ENCODE measurements at regions not wholly inside any gene's neighbourhood (a gene's known extent, or its start where the extent isn't known, plus 50 kb on each side); places are given as distances from the start of the nearest gene placed in this dataset.

DNA sequence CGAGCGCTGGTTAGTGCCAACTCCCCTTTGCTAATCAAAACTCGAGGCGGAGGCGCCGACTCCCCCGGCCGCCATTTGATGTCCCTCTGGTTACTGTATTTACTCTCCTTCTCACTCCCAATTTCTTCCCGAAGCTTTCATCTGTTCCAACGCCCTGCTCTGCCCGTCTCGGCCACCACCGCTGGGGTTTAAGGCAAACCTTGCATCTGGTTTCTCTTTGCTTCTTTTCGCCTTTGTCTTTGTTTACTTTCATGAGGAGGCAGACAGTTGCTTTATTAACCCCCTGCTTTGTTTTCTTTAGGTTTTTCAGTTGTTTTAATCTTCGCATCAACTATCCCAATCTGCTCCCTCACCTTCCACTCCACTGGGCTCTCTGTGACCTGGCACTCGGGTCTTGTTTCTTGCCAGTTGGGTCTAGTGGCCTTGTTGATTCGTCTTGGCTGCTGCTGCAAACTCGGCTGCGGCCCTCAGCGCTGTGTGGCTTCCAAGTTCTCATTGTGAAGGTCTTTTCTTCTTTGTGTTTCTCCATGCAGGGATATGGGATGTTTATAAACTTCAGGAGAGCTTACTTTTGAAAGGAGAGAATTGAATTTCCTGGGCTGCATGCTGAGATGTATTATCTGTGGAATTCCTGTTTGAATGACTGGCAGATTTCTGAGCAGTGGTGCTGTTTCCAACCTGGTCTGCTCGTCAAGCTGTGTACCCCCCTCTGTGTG lies 155.1 kb downstream of the CDC5L start:
- peaks cover 18% of the 10 kb centered on the region for H3K4me1 Mint-ChIP-seq (ENCODE audit: low read depth)
- no peaks in the 10 kb centered on the region for H3K36me3 Mint-ChIP-seq (ENCODE audit: low read depth)
- no peak overlapping the region for H3K4me3 Mint-ChIP-seq (ENCODE audit: unreplicated experiment)
- TF ChIP-seq, protein P1, sequence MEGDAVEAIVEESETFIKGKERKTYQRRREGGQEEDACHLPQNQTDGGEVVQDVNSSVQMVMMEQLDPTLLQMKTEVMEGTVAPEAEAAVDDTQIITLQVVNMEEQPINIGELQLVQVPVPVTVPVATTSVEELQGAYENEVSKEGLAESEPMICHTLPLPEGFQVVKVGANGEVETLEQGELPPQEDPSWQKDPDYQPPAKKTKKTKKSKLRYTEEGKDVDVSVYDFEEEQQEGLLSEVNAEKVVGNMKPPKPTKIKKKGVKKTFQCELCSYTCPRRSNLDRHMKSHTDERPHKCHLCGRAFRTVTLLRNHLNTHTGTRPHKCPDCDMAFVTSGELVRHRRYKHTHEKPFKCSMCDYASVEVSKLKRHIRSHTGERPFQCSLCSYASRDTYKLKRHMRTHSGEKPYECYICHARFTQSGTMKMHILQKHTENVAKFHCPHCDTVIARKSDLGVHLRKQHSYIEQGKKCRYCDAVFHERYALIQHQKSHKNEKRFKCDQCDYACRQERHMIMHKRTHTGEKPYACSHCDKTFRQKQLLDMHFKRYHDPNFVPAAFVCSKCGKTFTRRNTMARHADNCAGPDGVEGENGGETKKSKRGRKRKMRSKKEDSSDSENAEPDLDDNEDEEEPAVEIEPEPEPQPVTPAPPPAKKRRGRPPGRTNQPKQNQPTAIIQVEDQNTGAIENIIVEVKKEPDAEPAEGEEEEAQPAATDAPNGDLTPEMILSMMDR (IDR thresholded peaks at IDR 0.05), result no peak
- H3K27ac Mint-ChIP-seq (ENCODE audit: unreplicated experiment), result no peak overlapping the region
- no peak for DNase-seq (ENCODE audit: low spot score)
- no peaks in the 10 kb centered on the region for H3K27me3 Mint-ChIP-seq (ENCODE audit: low read depth)
- peaks cover 2% of the 10 kb centered on the region for H3K9me3 Mint-ChIP-seq (ENCODE audit: low read depth)

DNA sequence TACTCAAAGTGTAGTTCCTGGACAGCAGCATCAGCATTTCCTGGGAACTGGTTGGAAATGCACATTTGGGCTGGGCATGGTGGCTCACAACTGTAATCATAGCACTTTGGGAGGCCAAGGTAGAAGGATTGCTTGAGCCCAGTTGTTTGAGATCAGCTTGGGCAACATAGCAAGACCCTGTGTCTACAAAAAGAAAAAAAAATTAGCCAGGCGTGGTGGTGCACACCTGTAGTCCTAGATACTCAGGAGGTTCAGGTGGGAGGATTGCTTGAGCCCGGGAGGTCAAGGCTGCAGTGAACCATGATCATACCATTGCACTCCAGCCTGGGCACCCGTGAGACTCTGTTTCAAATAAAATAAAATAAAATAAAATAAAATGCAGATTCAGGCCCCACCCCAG lies 156.2 kb downstream of the CDC5L start:
- TF ChIP-seq, protein P1 (IDR thresholded peaks at IDR 0.05), result no peak
- Mint-ChIP-seq H3K4me1 (ENCODE audit: low read depth) (peaks cover 18% of the 10 kb centered on the region), H3K27me3 (ENCODE audit: low read depth) (no peaks in the 10 kb centered on the region), H3K36me3 (ENCODE audit: low read depth) (no peaks in the 10 kb centered on the region), H3K27ac (ENCODE audit: unreplicated experiment) (no peak overlapping the region), H3K4me3 (ENCODE audit: unreplicated experiment) (no peak overlapping the region), H3K9me3 (ENCODE audit: low read depth) (peaks cover 2% of the 10 kb centered on the region)
- DNase-seq (ENCODE audit: low spot score), result no peak

DNA sequence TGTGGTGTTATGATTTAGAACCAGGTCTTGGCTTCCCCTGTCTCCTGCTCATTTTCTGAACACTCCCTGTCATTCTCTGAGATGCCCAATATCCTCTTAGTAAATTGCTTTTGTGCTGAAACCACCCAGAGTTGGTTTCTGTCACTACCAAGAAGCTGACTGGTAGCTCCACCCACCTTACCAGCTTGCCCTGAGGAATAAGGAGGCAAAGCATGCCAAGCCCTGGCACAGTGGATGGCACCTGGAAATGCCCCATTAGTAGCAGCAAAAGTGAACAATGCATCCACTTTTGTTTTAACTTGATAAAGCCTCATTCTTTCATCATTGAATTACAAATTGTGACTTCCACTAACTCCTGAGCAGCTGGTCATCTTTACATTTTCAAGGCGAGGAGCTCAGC lies 157.7 kb downstream of the CDC5L start:
- H3K36me3 Mint-ChIP-seq (ENCODE audit: low read depth), result no peaks in the 10 kb centered on the region

DNA sequence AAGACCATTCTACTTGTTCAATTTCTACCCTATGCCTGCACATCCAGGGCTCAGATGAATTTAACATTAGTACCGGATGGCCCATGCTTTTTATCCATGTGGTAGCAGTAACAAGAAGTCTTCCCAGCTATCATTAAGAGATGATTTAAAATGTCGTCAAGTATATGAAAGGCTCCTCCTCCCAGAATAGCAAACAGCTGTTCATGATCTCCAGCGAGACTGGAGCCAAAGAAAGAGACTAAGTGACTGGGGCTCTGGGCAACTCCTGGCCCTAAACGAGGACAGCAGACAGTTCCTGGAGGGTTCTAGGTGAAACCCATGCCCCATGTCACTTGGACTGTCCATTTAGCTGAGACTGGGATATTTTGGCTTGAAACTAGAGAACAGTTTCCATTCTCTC lies 160.8 kb downstream of the CDC5L start:
- peaks cover 2% of the 10 kb centered on the region for H3K9me3 Mint-ChIP-seq (ENCODE audit: low read depth)
- no peaks in the 10 kb centered on the region for H3K36me3 Mint-ChIP-seq (ENCODE audit: low read depth)
- DNase-seq (ENCODE audit: low spot score), result no peak
- H3K27ac Mint-ChIP-seq (ENCODE audit: unreplicated experiment), result no peak overlapping the region
- no peaks in the 10 kb centered on the region for H3K4me1 Mint-ChIP-seq (ENCODE audit: low read depth)
- peaks cover 8% of the 10 kb centered on the region for H3K27me3 Mint-ChIP-seq (ENCODE audit: low read depth)
- no peak overlapping the region for H3K4me3 Mint-ChIP-seq (ENCODE audit: unreplicated experiment)
- TF ChIP-seq, protein P1 (IDR thresholded peaks at IDR 0.05), result no peak

More for the DNA sequence above, 157.7 kb downstream of the CDC5L start:
- TF ChIP-seq, protein P1 (IDR thresholded peaks at IDR 0.05), result no peak
- no peak for DNase-seq (ENCODE audit: low spot score)
- Mint-ChIP-seq H3K27me3 (ENCODE audit: low read depth) (no peaks in the 10 kb centered on the region), H3K9me3 (ENCODE audit: low read depth) (peaks cover 2% of the 10 kb centered on the region), H3K27ac (ENCODE audit: unreplicated experiment) (no peak overlapping the region), H3K4me1 (ENCODE audit: low read depth) (peaks cover 18% of the 10 kb centered on the region), H3K4me3 (ENCODE audit: unreplicated experiment) (no peak overlapping the region)

DNA sequence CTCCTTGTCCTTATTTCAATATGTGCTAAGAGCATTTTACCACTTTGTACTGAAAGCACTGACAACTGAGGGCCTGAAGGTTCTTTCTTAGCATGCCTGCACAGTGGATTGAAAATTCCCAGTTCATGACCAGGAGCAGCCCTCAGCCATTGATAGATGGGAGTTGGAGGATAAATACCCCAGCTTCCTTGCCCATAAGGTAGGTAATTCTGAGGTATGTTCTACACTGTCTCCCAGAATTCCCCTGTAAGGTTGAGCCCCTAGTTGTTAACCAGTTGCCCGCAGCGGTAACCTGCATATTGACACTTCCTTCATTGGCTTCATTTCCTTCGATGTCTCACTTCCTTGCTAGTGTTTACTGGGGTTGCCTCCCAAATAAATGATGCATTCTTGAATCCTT lies 162.0 kb downstream of the CDC5L start:
- H3K4me1 Mint-ChIP-seq (ENCODE audit: low read depth), result no peaks in the 10 kb centered on the region
- TF ChIP-seq, protein P1 (IDR thresholded peaks at IDR 0.05), result no peak
- peaks cover 2% of the 10 kb centered on the region for H3K9me3 Mint-ChIP-seq (ENCODE audit: low read depth)
- no peak overlapping the region for H3K27ac Mint-ChIP-seq (ENCODE audit: unreplicated experiment)
- H3K4me3 Mint-ChIP-seq (ENCODE audit: unreplicated experiment), result no peak overlapping the region
- H3K36me3 Mint-ChIP-seq (ENCODE audit: low read depth), result no peaks in the 10 kb centered on the region
- peaks cover 8% of the 10 kb centered on the region for H3K27me3 Mint-ChIP-seq (ENCODE audit: low read depth)
- no peak for DNase-seq (ENCODE audit: low spot score)

All from chondrocyte (in vitro differentiated cells).